HEK293T (cell line): ENCODE measurements at regions not wholly inside any gene's neighbourhood (a gene's known extent, or its start where the extent isn't known, plus 50 kb on each side); places are given as distances from the start of the nearest gene placed in this dataset.

Experiments
- ELF4 ChIP-seq: fragments of 450-650 bp; IDR thresholded peaks from 2 replicates; pipeline ENCODE4 v1.6.1; 2017; ENCODE audit warnings: antibody characterized with exemption
- FOXA1 ChIP-seq: fragments of 450-650 bp; IDR thresholded peaks from 2 replicates; pipeline ENCODE4 v1.6.1; 2016; ENCODE audit warnings: mild to moderate bottlenecking
- FOXM1 ChIP-seq: fragments of 450-650 bp; IDR thresholded peaks from 2 replicates; pipeline ENCODE4 v1.6.1; 2017; ENCODE audit warnings: mild to moderate bottlenecking, borderline replicate concordance
- SP1 ChIP-seq: fragments of 450-650 bp; IDR thresholded peaks from 2 replicates; pipeline ENCODE4 v1.6.1; 2017

- TF ChIP-seq FOXM1, result no peak
- TF ChIP-seq ELF4, result no peak
- no peak for TF ChIP-seq SP1
- TF ChIP-seq FOXA1, result no peak
These were observed 151.2 kb upstream of the CD180 start for GRCh38 chr5:67347821-67348220.
